Mammary epithelial cell (primary cell): ENCODE measurements at regions not wholly inside any gene's neighbourhood (a gene's known extent, or its start where the extent isn't known, plus 50 kb on each side); places are given as distances from the start of the nearest gene placed in this dataset.

ENCODE experiments used
- CTCF ChIP-seq, 2 donors: IDR thresholded peaks in 1 of 2; conservative IDR thresholded peaks in 1 of 2; 2 replicates each; pipeline ENCODE4 v1.5.1; 2011 to 2012; ENCODE audit warnings: inconsistent platforms in 2 of 2, low read length in 2 of 2, mild to moderate bottlenecking in 2 of 2, control low read depth in 1 of 2, low read depth in 1 of 2; ENCODE audit not compliant: insufficient read depth in 1 of 2; ENCODE audit errors: extremely low read depth in 1 of 2
- EZH2 ChIP-seq: IDR thresholded peaks from 2 replicates; pipeline ENCODE4 v1.6.1; 2012; ENCODE audit warnings: low read length, inconsistent platforms, borderline replicate concordance

DNA sequence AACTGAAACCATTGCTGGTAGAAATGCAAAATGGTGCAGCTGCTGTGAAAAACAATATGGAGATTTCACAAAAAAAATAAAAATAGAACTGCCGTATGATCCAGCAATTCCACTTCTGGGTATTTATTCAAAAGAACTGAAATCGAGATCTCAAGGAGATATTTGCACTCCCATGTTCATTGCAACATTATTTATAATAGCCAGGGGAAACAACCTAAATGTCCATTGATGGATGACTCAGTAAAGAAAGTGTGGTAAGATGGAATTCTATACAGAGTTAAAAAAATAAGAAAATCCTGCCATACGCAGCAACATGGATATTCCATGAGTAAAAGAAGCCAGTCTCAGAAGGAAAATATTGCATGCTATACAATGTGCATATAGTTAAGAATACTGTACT lies 290.6 kb upstream of the GHITM start:
- TF ChIP-seq CTCF (conservative IDR thresholded peaks at IDR 0.05 in 1 of 2, IDR thresholded peaks at IDR 0.05 in 1 of 2; ENCODE audit: extremely low read depth in 1 of 2, insufficient read depth in 1 of 2, low read depth in 1 of 2, low read length in 2 of 2) = no peak
- no peak for TF ChIP-seq EZH2
